K562 (cell line): ENCODE measurements at regions not wholly inside any gene's neighbourhood (a gene's known extent, or its start where the extent isn't known, plus 50 kb on each side); places are given as distances from the start of the nearest gene placed in this dataset.

Experiments used
- ATAC-seq: fragments of 200-7000 bp; cut with Tn5 transposase; 3 replicates; pipeline ENCODE4 v1.9.1; 2020; ENCODE audit warnings: moderate library complexity
- BruUV-seq: library from RNA; stranded (reverse); fragments of 400-500 nt; replicated peaks from 2 replicates; lab custom pipeline; 2021; lab: Mats Ljungman, UMichigan
- CTCF ChIA-PET: fragments of 300-600 bp; formaldehyde crosslinking; extraction: SDS; loops from one replicate; lab custom pipeline; 2021; ENCODE audit warnings: low intra/inter-chr PET ratio; lab: Yijun Ruan, JAX
- POLR2A ChIA-PET: fragments of 300-600, 350-650 bp; sonication (Branson Sonifier 250); formaldehyde crosslinking; extraction: SDS; loops from one replicate; lab custom pipeline; 2021; ENCODE audit warnings: antibody characterized with exemption, inconsistent platforms; lab: Yijun Ruan, JAX
- DNase-seq, 4 experiments: peaks; one replicate each; pipeline versions ENCODE4 v3.0.0 to v3.0.0-alpha.2; 2011 to 2018; ENCODE audit warnings: low spot score in 3 of 4, mixed read lengths in 3 of 4; ENCODE audit errors: extremely low read depth in 1 of 4
- FAIRE-seq: peaks from 2 replicates; lab custom pipeline; 2011; peaks lifted over from hg19 to GRCh38; lab: Jason Lieb, UNC
- H2AFZ ChIP-seq: 2 replicates; pipeline ENCODE4 v1.6.0; 2011; ENCODE audit warnings: low read depth, low read length, control low read depth, inconsistent platforms
- H3K27ac ChIP-seq: fragments of 200-600 bp; 3 replicates; pipeline ENCODE4 v1.8.0; 2011; ENCODE audit warnings: low read depth, mild to moderate bottlenecking, control low read depth, inconsistent platforms, low read length, moderate library complexity, mixed read lengths; ENCODE audit errors: extremely low read depth
- H3K27me3 ChIP-seq, 2 experiments: fragments of 300-600 bp in 1 of 2; 2 replicates in 1 of 2; 3 replicates in 1 of 2; pipeline versions ENCODE4 v1.6.0 to v1.8.0; 2011; ENCODE audit warnings: inconsistent platforms in 2 of 2, low read length in 2 of 2, mild to moderate bottlenecking in 1 of 2, mixed read lengths in 1 of 2, moderate library complexity in 1 of 2; ENCODE audit not compliant: control insufficient read depth in 2 of 2, insufficient read depth in 2 of 2
- H3K36me3 ChIP-seq: fragments of 300-600 bp; 3 replicates; pipeline ENCODE4 v1.8.0; 2011; ENCODE audit warnings: mild to moderate bottlenecking, low read length, inconsistent platforms; ENCODE audit not compliant: control insufficient read depth, insufficient read depth
- H3K4me1 ChIP-seq, 2 experiments: fragments of 200-600 bp in 1 of 2; replicated peaks in 1 of 2; 2 replicates in 1 of 2; 3 replicates in 1 of 2; pipeline versions ENCODE4 v1.5.1 to v1.8.0; 2011; ENCODE audit warnings: inconsistent platforms in 2 of 2, low read length in 2 of 2, mild to moderate bottlenecking in 1 of 2, mixed read lengths in 1 of 2, moderate library complexity in 1 of 2; ENCODE audit not compliant: control insufficient read depth in 2 of 2, insufficient read depth in 2 of 2
- H3K4me2 ChIP-seq: 2 replicates; pipeline ENCODE4 v1.6.1; 2011; ENCODE audit warnings: low read length, control low read depth, inconsistent platforms, mixed read lengths; ENCODE audit not compliant: insufficient read depth
- H3K4me3 ChIP-seq: fragments of 200-600 bp; sonication (generic), shearing (Covaris generic); 2 replicates; pipeline ENCODE4 v1.5.1; 2016; ENCODE audit warnings: control low read depth, inconsistent platforms
- H3K79me2 ChIP-seq: fragments of 200-600 bp; 3 replicates; pipeline ENCODE4 v1.8.0; 2011; ENCODE audit warnings: low read length, inconsistent platforms; ENCODE audit not compliant: control insufficient read depth, insufficient read depth
- H3K9ac ChIP-seq, 2 experiments: 2 replicates each; pipeline versions ENCODE4 v1.6.0 to v1.6.1; 2011; ENCODE audit warnings: low read depth in 2 of 2, low read length in 2 of 2, control low read depth in 1 of 2, inconsistent platforms in 1 of 2, mild to moderate bottlenecking in 1 of 2, mixed read lengths in 1 of 2; ENCODE audit not compliant: insufficient read depth in 1 of 2
- H3K9me1 ChIP-seq: one replicate; pipeline ENCODE4 v1.6.0; 2011; ENCODE audit warnings: inconsistent platforms, mild to moderate bottlenecking, low read length, moderate library complexity; ENCODE audit not compliant: control insufficient read depth, insufficient read depth
- H3K9me3 ChIP-seq: replicated peaks from 2 replicates; pipeline ENCODE4 v1.5.1; 2011; ENCODE audit warnings: low read depth, low read length, inconsistent platforms; ENCODE audit not compliant: control insufficient read depth, insufficient read depth
- H4K20me1 ChIP-seq: replicated peaks from 2 replicates; pipeline ENCODE4 v1.6.1; 2011; ENCODE audit warnings: low read length, inconsistent platforms, mixed read lengths; ENCODE audit not compliant: control insufficient read depth, insufficient read depth
- CBX5 ChIP-seq: IDR thresholded peaks from 2 replicates; pipeline ENCODE4 v1.6.1; 2014; ENCODE audit warnings: low read depth, borderline replicate concordance
- CHD7 ChIP-seq: fragments of 200-600 bp; sonication (generic); IDR thresholded peaks from one replicate; pipeline ENCODE4 v1.6.1; 2012; ENCODE audit warnings: mild to moderate bottlenecking, low read depth, low read length, inconsistent platforms
- EP400 ChIP-seq: fragments of 450-650 bp; IDR thresholded peaks from 2 replicates; pipeline ENCODE4 v1.6.1; 2017; ENCODE audit warnings: antibody characterized with exemption, mild to moderate bottlenecking, moderate library complexity
- FUS ChIP-seq: fragments of 200-400 bp; formaldehyde crosslinking; optimal IDR thresholded peaks from 2 replicates; pipeline ENCODE3; 2017; ENCODE audit warnings: low read depth, low read length
- GATAD2B ChIP-seq: fragments of 450-650 bp; IDR thresholded peaks from 2 replicates; pipeline ENCODE4 v1.6.1; 2017; ENCODE audit warnings: mild to moderate bottlenecking, borderline replicate concordance
- KDM5B ChIP-seq: fragments of 200-600 bp; sonication (generic); IDR thresholded peaks from 2 replicates; pipeline ENCODE4 v1.6.1; 2012; ENCODE audit warnings: low read depth, mild to moderate bottlenecking, moderate library complexity, low read length, control low read depth, inconsistent platforms; ENCODE audit not compliant: insufficient replicate concordance
- KLF13 ChIP-seq: fragments of 450-650 bp; IDR thresholded peaks from 2 replicates; pipeline ENCODE4 v1.6.1; 2016; ENCODE audit warnings: missing genetic modification characterization, low read depth, mild to moderate bottlenecking, missing compliant biosample characterization, moderate library complexity, borderline replicate concordance
- MAZ ChIP-seq, 2 experiments: fragments of 450-650 bp in 1 of 2; sonication (generic) in 1 of 2; formaldehyde crosslinking; IDR thresholded peaks in 1 of 2; conservative IDR thresholded peaks in 1 of 2; 2 replicates each; pipeline versions ENCODE4 v1.4.0 to v1.5.0; 2020; ENCODE audit warnings: mild to moderate bottlenecking in 1 of 2, missing genetic modification reagents in 1 of 2
- MCM5 ChIP-seq: fragments of 450-650 bp; IDR thresholded peaks from 2 replicates; pipeline ENCODE4 v1.6.1; 2016; ENCODE audit warnings: low read depth
- TCF7L2 ChIP-seq: fragments of 150-350 bp; IDR thresholded peaks from 2 replicates; pipeline ENCODE4 v1.6.1; 2016; ENCODE audit warnings: low read depth, mild to moderate bottlenecking, low read length, moderate library complexity
- U2AF2 ChIP-seq: fragments of 200-400 bp; formaldehyde crosslinking; optimal IDR thresholded peaks from 2 replicates; pipeline ENCODE3; 2017; ENCODE audit warnings: low read depth, mild to moderate bottlenecking, low read length
- ZC3H11A ChIP-seq: IDR thresholded peaks from 2 replicates; pipeline ENCODE4 v1.6.1; 2012; ENCODE audit warnings: low read depth, low read length, improper control_type of control experiment
- ZNF174 ChIP-seq: fragments of 250-450 bp; sonication (Bioruptor Pico); IDR thresholded peaks from 2 replicates; pipeline ENCODE4 v1.4.0; 2020; ENCODE audit warnings: mild to moderate bottlenecking
- ZNF57 ChIP-seq: fragments of 450-650 bp; formaldehyde crosslinking; IDR thresholded peaks from 2 replicates; pipeline ENCODE4 v1.4.0; 2020; ENCODE audit warnings: mild to moderate bottlenecking, moderate library complexity
- WGBS: fragments of 100-300 bp; shearing (Covaris generic); methylation state at CpG from one replicate; pipeline ENCODE4 v1.1.6; 2016; ENCODE audit warnings: low coverage, mixed read lengths; ENCODE audit not compliant: insufficient coverage; ENCODE audit errors: missing lambda C conversion rate; 5-methylcytosine and 5-hydroxymethylcytosine counted together
- in situ Hi-C: fragments of 300-500 bp; cut with MboI; formaldehyde crosslinking; loops from 4 replicates; pipeline ENCODE4 v1.15.0; 2018; ENCODE audit warnings: inconsistent platforms, mixed read lengths
- intact Hi-C: fragments of 100-400 bp; cut with micrococcal nuclease; formaldehyde crosslinking; loops from 2 replicates; pipeline ENCODE4 v1.14.2; 2022

- H3K79me2 ChIP-seq: no peaks in the 10 kb centered on the region
- CTCF ChIA-PET: no interaction called here
- WGBS: 0% methylated on average over 3 of the region's 3 CpGs
- H3K4me1 ChIP-seq: no peaks in the 10 kb centered on the region
- in situ Hi-C loops: no loop called here
- H3K9me1 ChIP-seq: no peaks in the 10 kb centered on the region
- DNase-seq (no peak), ATAC-seq (no peak), FAIRE-seq (no peak)
- H3K4me3 ChIP-seq: no peak overlapping the region
- no peak overlapping the region for H2AFZ ChIP-seq
- no peaks in the 10 kb centered on the region for H4K20me1 ChIP-seq
- H3K36me3 ChIP-seq: no peaks in the 10 kb centered on the region
- BruUV-seq: no TSS peak
- POLR2A ChIA-PET: no interaction called here
- H3K27ac ChIP-seq: no peak overlapping the region
- no peaks in the 10 kb centered on the region for H3K27me3 ChIP-seq
- no peak overlapping the region for H3K4me2 ChIP-seq
- H3K9me3 ChIP-seq: no peaks in the 10 kb centered on the region
- intact Hi-C loops: no loop called here
- H3K9ac ChIP-seq: no peak overlapping the region
- TF ChIP-seq KDM5B (no peak), EP400 (no peak), ZNF174 (CRISPR knock-in tag) (no peak), CBX5 (no peak), ZNF57 (CRISPR knock-in tag) (no peak), MCM5 (no peak), ZC3H11A (no peak), FUS (no peak), GATAD2B (no peak), KLF13 (tag) (no peak), TCF7L2 (no peak), MAZ (CRISPR knock-in tag; conservative IDR thresholded peaks at IDR 0.05 in 1 of 2, IDR thresholded peaks at IDR 0.05 in 1 of 2) (no peak), U2AF2 (no peak), CHD7 (no peak)
Observed at GRCh38 chr15:37165395-37165794, 65.0 kb upstream of the MEIS2 start.
